ENCODE measurements at regions not wholly inside any gene's neighbourhood (a gene's known extent, or its start where the extent isn't known, plus 50 kb on each side); places are given as distances from the start of the nearest gene placed in this dataset.

DNA sequence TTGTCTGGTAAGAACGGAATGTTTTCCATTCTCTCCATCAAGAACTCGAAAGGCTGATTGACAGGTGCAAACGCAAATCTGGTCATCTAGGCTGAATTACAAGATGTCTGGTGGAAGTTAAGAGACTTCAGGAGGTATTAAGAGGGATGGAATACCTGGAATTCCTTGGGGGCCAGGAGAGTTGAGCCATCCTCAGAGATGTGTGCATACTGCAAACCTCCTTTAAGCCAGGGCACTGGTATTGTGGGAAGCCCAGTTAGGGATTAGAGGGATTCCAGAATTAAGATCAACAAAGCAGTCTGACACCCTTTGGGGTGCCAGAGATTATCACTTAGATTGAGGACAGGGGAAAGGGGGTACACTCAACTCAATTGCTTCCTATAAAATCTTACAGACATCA, 151.4 kb downstream of the VCX3A start:
- Histone ChIP-seq H3K9ac (ENCODE audit: control insufficient read depth, insufficient read depth, low read length) (no peak overlapping the region), H3K9me3 (replicated peaks; ENCODE audit: control insufficient read depth, insufficient read depth, low read length) (no peaks in the 10 kb centered on the region), H3K79me2 (ENCODE audit: control insufficient read depth, insufficient read depth, low read length) (no peaks in the 10 kb centered on the region), H2AFZ (ENCODE audit: control insufficient read depth, low read depth, low read length) (no peak overlapping the region), H3K36me3 (ENCODE audit: control insufficient read depth in 2 of 2, insufficient read depth in 2 of 2, low read length in 1 of 2) (no peaks in the 10 kb centered on the region), H3K27me3 (replicated peaks in 1 of 2; ENCODE audit: control insufficient read depth in 2 of 2, insufficient read depth in 2 of 2, low read length in 1 of 2) (no peaks in the 10 kb centered on the region), H3K4me3 (no peak overlapping the region), H3K27ac (ENCODE audit: control insufficient read depth, insufficient read depth) (no peak overlapping the region), H4K20me1 (ENCODE audit: control insufficient read depth, insufficient read depth) (no peaks in the 10 kb centered on the region), H3K4me1 (ENCODE audit: control insufficient read depth, insufficient read depth, low read length) (no peaks in the 10 kb centered on the region), H3K4me2 (ENCODE audit: control insufficient read depth, insufficient read depth) (no peak overlapping the region)
- ChIA-PET POLR2A (no interaction called here), SMC1A (ENCODE audit: uncharacterized antibody, unreplicated experiment) (no interaction called here), CTCF (no interaction called here), RAD21 (ENCODE audit: unreplicated experiment) (no interaction called here)
- in situ Hi-C loops (cut with MboI): no loop called here
- intact Hi-C loops (cut with micrococcal nuclease; ENCODE audit: unreplicated experiment): no loop called here
- no peak for DNase-seq (ENCODE audit: low read depth, low spot score)
- TF ChIP-seq PML (IDR thresholded peaks at IDR 0.05; ENCODE audit: low read length): no peak
- TF ChIP-seq BMI1 (IDR thresholded peaks at IDR 0.05; ENCODE audit: borderline replicate concordance): no peak
- TF ChIP-seq PBX3 (IDR thresholded peaks at IDR 0.05; ENCODE audit: insufficient replicate concordance, low read depth, low read length): no peak
- no peak for TF ChIP-seq KLF5 (IDR thresholded peaks at IDR 0.05; ENCODE audit: partially characterized antibody)
- TF ChIP-seq RCOR1 (conservative IDR thresholded peaks at IDR 0.05; ENCODE audit: low read depth, low read length): no peak
- TF ChIP-seq, protein P1, sequence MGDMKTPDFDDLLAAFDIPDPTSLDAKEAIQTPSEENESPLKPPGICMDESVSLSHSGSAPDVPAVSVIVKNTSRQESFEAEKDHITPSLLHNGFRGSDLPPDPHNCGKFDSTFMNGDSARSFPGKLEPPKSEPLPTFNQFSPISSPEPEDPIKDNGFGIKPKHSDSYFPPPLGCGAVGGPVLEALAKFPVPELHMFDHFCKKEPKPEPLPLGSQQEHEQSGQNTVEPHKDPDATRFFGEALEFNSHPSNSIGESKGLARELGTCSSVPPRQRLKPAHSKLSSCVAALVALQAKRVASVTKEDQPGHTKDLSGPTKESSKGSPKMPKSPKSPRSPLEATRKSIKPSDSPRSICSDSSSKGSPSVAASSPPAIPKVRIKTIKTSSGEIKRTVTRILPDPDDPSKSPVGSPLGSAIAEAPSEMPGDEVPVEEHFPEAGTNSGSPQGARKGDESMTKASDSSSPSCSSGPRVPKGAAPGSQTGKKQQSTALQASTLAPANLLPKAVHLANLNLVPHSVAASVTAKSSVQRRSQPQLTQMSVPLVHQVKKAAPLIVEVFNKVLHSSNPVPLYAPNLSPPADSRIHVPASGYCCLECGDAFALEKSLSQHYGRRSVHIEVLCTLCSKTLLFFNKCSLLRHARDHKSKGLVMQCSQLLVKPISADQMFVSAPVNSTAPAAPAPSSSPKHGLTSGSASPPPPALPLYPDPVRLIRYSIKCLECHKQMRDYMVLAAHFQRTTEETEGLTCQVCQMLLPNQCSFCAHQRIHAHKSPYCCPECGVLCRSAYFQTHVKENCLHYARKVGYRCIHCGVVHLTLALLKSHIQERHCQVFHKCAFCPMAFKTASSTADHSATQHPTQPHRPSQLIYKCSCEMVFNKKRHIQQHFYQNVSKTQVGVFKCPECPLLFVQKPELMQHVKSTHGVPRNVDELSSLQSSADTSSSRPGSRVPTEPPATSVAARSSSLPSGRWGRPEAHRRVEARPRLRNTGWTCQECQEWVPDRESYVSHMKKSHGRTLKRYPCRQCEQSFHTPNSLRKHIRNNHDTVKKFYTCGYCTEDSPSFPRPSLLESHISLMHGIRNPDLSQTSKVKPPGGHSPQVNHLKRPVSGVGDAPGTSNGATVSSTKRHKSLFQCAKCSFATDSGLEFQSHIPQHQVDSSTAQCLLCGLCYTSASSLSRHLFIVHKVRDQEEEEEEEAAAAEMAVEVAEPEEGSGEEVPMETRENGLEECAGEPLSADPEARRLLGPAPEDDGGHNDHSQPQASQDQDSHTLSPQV (IDR thresholded peaks at IDR 0.05): no peak
- no peak for TF ChIP-seq PAX8 (IDR thresholded peaks at IDR 0.05)
- TF ChIP-seq IKZF2 (IDR thresholded peaks at IDR 0.05): no peak
- WGBS (ENCODE audit: insufficient coverage, insufficient replicate concordance, low lambda C conversion rate, missing lambda C conversion rate): 43% methylated on average over 3 of the region's 3 CpGs
- FAIRE-seq: no peak
- no peak for ATAC-seq
- no TSS peak for BruUV-seq (replicated peaks)

All from GM12878 (cell line).